Left renal pelvis (tissue), 4 donors: ENCODE measurements at regions not wholly inside any gene's neighbourhood (a gene's known extent, or its start where the extent isn't known, plus 50 kb on each side); places are given as distances from the start of the nearest gene placed in this dataset.
"Not testable (repeated sequence)": the region's sequence is repeated elsewhere in the genome, so short reads cannot be mapped to it uniquely, and the experiment has no call there.

ENCODE experiments used
- DNase-seq, 4 donors: peaks; one replicate each; pipeline ENCODE4 v3.0.0-alpha.2; 2013; ENCODE audit warnings: low read depth in 4 of 4, low spot score in 3 of 4

DNA sequence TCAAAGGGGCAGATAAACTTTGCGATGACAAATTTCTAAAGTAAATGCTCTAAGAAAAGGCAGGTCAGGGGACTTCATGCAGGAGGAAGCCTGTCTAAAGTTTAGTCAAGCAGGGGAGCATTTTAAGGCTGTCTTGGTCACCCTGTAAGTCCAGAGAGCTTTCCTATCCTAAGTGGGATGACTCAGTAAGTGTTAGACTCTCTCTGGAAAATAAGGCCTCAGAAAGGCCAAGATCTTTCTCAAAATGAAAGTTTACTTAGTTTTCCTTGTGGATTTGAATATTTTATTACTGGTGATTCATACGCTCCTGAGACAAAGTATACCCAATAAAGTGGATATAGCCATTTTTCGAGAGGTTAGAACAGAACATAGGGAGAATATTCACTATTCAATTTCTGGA, 806.9 kb upstream of the CDH9 start:
- DNase-seq, result no peak

DNA sequence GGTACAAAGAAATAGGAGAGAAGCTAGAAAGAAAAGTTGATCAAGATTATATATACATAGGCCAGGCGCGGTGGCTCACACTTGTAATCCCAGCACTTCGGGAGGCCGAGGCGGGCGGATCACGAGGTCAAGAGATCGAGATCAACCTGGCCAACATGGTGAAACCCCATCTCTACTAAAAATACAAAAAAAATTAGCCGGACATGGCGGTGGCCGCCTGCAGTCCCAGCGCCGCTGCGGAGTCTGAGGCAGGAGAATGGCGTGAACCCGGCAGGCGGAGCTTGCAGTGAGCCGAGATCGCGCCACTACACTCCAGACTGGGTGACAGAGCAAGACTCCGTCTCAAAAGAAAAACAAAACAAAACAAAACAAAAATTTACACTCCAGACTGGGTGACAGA, 798.3 kb upstream of the CDH9 start:
- not testable (repeated sequence) for DNase-seq

DNA sequence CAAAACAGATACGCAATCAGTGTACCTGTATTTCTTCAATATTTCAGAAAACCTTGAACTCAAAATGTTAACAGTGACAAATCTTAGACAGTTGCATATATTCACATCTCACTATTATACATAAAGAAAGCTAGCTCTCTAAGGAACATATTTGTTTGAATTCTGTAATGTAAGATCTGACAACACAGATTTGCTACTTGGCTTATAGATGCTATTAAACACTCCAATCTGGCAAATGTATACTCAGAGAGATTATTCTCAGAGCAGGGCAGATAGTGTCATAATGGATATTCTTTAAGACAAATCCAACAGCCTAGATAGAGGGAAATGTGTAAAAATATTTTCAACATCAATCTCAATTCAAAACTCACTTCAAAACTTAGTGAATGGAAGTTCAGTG, 794.5 kb upstream of the CDH9 start:
- no peak for DNase-seq

DNA sequence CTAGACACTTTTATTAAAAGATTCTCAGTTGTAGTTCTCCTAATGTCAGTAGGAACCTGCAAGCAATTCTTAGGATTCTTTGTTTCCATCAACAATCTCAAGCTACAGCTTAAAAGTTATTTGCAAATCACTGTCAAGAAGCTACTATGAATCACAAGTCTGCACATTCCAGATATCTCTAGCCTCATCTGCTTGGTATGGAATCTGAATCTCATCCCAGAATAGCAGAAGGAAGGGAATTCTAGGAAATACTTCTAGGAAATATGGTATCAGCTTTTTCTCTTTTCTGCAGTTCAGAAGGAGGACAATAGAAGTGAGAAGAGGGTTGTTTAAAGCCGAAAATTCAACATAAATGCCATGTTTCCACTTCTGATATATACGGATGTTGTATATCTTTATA, 792.2 kb upstream of the CDH9 start:
- DNase-seq, result no peak

DNA sequence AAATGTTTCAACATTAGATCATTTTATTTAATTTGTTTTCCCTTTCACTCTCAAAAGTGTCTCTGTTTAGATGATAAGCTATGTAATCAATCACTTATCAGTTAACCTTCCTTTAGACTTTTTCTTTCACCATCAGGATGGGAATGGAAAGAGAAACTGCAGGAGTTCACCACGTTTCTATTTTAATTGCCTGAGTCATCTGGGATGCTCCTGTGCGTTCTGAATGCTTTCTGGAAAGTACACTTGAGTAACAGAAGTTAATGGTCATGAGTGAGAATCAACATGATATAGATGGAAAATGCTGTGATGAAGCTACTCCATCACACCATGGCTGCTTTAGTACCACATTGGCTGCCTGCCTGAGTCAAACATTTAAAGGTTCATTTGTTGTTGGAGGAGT, 783.3 kb upstream of the CDH9 start:
- no peak for DNase-seq

DNA sequence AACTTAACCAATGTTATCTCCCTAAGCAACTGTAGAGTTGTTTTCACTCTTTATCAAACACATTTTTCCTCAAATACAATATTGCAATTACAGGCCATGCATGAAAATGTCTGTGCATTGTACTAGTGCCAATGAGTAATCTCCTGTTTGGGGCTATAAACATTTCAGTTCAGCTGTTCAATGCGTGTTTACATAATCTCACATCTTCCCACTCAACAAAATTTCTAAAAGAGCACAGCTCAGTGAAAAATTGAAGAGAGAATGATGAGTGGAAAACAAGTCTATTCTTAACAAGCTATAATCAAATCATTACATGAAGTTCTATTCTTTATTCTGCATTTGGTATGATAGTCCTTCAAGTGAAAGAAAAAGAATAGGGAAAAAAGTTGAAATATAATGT, 780.5 kb upstream of the CDH9 start:
- DNase-seq, result no peak

DNA sequence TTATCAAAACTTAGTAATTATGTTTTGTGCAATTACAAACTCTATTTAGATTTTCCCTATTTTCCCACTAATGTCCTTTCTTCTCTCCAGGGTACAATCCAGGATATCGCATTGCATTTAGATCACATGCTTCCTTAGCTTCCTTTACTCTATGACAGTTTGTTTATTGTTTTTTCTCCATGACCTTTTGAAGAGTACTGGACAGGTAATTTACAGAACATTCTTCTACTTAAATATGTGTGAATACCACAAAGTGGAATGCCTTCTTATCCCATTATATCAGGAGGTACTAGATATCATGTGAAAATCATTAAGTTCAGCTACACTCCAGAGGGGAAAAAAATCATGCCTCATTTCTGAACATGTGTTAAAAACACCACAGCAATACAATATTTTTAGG, 776.6 kb upstream of the CDH9 start:
- DNase-seq, result no peak

DNA sequence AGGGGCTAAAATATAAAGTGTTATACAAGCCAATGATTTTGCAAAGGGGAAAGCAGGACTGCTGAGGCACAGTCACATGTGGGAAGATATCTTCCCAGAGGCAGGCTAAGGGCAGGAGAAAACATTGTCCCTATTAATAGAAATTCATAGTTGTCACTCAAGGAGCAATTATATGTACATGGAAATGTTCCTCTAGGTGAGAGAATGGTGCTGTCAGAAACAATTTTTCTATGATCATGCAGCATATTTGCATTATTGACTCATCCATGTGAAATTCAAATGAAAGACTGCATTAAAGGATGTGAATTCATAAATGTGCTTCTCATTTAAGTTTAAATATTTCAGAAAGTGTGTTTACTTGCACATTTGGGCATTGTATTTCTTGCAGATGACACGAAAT, 775.9 kb upstream of the CDH9 start:
- no peak for DNase-seq

DNA sequence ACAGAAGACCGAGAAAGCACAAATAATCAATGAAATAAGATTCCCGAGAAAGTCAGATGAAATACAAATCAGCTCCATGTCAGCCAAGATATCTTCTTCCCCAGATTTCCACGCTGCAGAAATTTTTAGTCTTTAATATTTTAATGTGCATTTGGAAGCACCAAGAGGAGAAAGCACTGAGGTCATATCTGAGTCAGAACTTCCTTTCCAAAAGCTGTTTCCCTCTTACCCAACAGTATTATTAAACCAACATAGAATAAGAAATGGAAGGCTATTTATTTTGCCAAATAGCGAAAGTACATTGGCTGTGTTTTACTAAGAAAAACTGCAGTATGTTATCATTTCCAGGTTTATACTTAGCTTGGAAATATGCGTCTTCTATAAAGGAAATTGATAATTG, 772.1 kb upstream of the CDH9 start:
- DNase-seq, result no peak

DNA sequence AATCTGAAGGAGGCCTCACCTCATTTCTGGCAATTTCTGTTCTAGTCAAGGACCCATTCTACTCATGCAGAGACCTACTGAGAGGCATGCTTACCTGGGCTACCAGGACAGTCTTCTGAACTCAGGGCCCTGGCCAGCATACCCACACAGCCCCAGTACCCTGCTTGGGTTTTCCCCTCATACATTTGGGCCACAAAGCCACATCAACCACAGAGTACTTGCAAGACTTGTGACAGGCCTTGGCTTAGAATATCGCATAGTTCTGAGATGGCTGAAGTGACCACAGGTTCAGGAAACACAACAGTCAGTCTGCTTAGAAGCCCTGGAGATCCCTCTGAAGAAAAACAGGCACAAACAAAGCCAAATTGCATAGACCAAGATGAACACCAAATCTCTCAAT, 758.8 kb upstream of the CDH9 start:
- no peak for DNase-seq

DNA sequence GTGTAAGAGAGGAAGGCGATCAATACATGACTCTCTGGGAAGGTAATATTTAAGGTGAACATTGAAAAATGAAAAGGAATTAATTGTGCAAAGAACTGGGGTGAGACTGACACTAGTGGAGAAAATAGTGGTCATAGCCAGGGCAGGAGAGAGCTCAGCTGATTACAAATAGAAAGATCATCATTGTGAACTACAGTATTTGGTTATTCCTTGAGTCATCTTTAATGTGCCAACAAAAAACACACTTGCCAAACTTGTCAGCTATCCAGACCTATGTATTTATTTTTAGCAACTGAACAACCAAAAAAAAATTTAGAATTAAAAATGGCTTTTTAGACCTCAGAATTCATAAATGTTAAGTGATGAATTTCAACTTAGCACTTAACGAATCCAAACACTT, 749.8 kb upstream of the CDH9 start:
- no peak for DNase-seq

DNA sequence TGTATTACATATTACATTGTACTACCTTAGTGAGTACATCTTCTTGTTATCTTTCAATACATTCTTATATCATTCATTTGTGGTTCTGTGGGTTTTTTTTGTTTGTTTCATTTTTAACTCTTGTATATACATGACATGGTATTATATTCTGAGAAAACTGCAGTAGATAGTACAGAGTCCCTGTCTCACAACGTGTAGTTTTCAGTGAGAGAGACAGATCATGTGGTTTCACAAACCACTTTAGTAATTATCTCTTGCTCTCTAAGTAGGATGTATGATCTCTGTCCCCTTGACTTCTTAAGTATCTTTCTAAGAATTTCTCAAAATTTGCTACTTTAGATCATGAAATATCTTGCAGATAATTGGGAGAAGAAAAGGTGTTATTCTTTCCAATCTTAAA, 745.9 kb upstream of the CDH9 start:
- no peak for DNase-seq

DNA sequence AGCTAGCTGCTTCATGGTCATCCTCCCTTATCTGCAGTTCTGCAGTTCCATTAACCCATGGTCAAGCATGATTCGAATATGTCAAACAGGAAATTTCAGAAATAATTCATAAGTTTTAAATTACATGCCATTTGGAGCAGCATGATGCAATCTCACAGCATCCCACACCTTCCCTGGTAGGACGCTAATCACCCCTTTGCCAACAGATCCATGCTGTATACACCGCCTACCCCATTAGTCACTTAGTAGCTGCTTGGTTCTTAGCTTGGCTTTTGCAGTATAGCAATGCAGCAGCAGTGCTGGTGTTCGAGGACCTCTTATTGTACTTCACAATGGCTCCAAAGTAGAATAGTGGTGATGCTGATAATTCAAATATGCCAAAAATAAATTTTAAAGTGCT, 739.7 kb upstream of the CDH9 start:
- DNase-seq, result no peak

DNA sequence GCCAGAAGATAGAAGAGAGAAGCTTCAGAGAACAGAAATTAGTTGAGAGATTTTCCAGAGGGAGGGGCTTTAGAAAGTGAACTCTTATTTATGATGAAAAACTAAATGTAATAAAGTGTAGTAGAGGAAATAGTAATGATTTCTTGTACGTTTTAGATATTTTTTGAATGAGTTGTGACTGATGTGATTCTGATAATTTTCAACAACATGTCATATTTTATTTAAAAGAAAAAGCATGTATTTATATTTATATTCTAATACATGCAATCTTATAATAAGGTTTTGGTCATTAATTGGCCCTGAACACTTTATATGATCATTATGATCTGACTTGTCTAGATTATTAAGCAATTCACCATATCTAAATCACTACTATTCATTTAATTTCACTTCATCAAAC, 735.2 kb upstream of the CDH9 start:
- no peak for DNase-seq

DNA sequence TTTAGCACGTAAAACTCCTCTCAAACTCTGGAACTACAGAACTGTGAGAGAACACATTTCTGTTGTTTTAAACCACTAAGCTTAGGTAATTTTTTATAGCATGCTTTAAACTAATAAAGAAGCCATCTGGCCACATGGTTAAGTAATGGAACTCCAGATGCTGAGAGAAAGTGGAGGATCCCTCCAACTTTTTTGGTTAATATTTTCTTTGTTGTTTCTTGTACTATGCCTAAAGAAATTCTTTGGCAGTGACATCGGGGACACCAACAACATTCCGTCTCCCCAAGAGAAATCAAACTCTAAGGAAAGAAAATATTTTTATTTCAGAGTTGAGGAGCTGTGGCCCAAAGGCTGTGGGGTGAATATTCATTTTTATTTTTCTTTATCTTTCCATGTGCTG, 734.8 kb upstream of the CDH9 start:
- DNase-seq, result no peak

DNA sequence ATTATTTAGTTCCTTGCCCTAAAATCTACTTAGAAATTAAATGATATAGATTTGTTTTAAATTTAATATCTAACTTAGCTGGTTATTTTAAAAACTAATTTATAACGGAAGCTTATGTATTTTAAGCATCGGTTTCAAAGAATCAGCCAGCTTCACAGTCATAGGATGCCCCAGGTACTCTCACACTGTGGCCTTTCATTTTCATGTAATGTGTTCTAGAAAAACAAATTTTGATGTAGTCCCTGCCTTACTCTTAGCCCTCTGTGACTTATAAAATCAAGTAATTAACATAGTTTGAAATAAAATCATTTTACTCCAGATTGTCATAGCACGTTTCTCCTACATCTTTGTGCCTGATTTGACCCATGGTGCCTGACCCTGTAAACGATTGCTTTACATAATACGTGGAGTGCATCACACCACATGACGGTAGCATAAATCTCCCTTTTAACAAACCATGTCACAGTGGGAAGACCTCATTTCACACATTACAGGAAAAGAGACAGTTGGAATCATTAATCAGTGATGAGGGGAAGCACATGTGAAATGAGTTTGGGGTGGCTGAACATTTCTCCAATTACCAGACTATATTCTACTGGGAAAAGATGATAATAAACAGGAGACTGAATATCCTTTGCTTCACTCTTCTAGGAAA, 731.5 kb upstream of the CDH9 start:
- no peak for DNase-seq

DNA sequence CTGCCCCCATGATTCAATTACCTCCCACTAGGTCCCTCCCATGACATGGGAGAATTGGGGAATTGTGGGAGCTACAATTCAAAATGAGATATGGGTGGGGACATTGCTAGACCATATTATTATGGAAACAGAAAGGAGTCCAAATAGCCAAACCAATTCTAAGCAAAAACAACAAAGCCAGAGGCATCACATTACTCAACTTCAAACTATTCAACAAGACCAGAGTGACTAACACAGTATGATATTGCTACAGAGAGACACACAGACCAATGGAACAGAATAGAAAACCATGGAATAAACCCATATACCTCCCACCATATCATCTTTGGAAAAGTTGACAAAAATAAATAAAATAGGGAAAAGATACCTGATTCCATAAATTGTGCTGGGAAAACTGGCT, 710.5 kb upstream of the CDH9 start:
- no peak for DNase-seq

DNA sequence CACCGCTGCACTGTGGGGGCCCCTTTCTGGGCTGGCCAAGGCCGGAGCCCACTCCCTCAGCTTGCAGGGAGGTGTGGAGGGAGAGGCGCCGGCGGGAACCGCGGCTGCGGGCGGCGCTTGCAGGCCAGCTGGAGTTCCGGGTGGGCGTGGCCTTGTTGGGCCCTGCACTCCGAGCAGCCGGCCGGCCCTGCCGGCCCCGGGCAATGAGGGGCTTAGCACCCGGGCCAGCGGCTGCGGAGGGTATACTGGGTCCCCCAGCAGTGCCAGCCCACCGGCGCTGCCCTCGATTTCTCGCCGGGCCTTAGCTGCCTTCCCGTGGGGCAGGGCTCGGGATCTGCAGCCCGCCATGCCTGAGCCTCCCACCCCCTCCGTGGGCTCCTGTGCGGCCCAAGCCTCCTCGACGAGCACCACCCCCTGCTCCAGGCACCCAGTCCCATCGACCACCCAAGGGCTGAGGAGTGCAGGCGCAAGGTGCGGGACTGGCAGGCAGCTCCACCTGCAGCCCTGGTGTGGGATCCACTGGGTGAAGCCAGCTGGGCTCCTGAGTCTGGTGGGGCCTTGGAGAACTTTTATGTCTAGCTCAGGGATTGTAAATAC, 705.1 kb upstream of the CDH9 start:
- DNase-seq, result not testable (repeated sequence)

DNA sequence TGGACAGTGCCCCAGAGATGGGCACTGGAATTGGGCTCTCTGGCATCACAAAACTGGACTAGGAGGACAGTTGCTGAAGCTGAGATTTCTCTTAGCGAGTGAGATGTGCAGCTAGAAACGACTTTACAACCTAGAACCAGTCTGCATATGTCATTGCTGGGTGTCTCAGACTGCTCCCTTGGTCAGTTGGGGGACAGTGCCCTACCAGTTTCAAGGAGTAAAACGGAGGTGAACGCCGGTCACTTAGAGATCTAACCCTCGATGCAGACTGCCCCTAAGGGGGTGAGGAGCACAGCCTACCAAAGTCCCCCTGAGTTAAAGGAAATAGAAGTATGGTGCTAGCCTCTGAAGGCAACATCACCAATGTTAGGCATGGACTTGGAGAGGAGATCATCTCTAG, 704.4 kb upstream of the CDH9 start:
- DNase-seq, result no peak

DNA sequence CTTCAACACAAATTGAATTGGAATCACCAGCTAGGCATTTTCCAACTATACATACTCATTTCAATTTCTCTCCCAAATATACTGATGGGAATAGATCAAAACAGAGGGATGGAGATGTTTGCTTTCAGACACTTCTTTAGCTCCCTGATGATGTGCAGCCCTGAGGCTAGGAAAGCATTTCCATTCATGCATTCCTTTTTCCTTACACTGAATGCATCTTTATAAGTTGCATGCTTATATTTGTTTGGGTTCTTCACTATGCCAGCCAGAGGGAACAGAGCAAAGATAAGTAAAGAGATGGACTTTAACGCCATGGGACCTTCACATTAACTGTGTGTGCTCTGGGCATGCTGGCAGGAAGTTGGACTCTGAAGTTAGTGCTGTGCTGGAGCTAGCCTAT, 696.5 kb upstream of the CDH9 start:
- DNase-seq, result no peak

DNA sequence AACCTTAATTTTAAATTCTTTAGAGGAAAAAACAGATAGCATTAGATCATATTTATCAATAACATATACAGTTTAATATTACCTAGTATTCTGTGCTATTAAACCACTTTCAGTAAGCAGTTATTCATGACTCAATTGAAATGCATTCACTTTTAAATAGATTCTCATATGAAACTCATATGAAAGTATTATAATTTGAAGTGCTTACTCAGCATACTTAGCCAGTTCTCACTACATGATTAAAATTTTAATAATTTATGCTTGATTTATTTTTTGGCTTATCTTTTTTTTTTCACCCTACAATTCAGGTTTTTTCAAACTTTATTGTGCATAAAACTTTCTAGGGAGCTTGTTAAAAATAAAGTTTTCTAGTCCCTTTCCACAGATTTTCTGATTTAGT, 694.9 kb upstream of the CDH9 start:
- no peak for DNase-seq

DNA sequence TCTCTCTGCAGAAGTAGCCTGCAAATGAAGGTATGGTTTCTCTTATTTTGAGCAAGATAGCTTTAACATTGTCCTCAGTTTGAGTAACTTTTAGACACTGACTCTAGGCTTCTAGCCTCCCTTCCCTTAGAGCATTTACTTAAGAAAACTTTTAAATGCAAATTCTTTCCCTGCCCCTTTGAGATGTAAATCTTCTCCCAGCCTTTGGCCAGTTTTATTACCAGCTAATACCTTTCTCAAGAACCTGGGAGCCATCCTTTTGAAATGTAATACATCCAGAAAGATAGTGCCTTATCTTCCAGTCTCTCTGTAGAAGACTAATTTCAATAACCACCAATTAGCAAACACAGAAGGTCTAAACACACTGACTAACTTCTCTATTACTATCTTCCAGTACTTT, 688.9 kb upstream of the CDH9 start:
- no peak for DNase-seq

DNA sequence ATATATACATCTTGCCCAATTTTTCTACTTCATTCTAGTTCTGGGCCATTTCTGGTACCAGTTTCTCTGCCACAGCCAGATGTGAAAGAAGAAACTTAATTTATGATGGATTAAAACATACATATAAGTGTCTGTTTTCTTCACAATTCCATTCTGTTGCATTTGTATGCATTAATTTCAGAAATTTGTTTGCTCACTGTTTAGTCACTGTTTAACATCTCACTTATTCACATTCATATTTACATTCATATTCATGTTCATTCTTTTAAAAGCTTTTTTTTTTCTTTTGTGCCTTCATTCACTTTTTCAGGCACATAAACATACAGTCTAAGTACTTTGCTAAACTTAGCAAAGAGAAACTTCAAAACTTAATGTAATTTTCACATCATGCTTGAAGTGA, 684.0 kb upstream of the CDH9 start:
- DNase-seq, result no peak
